OCI-LY1 (cell line): ENCODE measurements at regions not wholly inside any gene's neighbourhood (a gene's known extent, or its start where the extent isn't known, plus 50 kb on each side); places are given as distances from the start of the nearest gene placed in this dataset.

Experiments used
- EZH2 ChIP-seq: fragments of 200-600 bp; sonication (generic), shearing (Covaris generic); IDR thresholded peaks from 2 replicates; pipeline ENCODE4 v1.8.0; 2017; ENCODE audit warnings: borderline replicate concordance, mixed run types, mild to moderate bottlenecking, antibody characterized with exemption, low read length, moderate library complexity, mixed read lengths
- TF ChIP-seq, protein P1 (sequence below): fragments of 200-600 bp; sonication (generic), shearing (Covaris generic); IDR thresholded peaks from 2 replicates; pipeline ENCODE4 v1.5.1; 2017; ENCODE audit warnings: mild to moderate bottlenecking, antibody characterized with exemption, low read length, moderate library complexity, mixed read lengths

DNA sequence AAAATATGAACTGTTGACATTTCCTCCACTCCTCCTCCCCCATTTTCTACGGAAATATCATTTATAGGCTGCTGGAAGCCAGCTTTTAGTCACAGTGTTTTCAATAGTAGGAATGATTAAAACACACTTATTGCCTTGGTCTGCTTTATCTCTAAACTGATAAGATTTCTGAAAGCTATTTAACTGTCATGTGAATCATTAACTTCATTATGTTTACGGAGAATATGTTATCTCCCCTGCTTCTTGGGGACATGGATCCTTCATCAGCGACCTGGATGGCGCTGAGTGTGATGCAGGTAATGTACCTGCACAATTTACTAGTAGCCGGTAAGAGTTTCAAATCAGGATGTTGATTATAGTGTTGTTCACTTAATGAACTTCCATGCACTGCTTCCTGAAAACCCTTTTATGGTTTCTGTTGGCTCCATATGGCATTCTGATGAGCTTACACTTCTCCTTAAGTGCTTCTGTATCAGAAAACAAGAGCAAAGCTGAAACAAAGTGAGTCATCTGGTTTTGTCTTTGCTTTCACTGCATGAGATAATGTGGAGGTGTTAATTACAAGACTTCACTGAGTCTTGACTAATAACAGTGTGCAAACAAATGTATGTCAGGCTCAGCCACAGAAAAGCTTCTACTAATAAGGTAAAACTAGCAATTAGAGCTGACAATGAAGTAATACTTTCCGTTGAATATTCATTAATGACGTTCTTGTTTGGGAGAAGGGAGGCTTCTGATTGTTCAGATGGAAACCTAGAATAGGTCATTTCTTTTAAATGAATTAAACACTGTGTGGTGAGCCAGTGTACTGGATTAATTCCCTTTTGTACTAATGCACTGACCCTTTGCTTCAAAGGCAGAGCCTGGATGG is 162.4 kb upstream of the ZNF608 start:
- TF ChIP-seq, protein P1, sequence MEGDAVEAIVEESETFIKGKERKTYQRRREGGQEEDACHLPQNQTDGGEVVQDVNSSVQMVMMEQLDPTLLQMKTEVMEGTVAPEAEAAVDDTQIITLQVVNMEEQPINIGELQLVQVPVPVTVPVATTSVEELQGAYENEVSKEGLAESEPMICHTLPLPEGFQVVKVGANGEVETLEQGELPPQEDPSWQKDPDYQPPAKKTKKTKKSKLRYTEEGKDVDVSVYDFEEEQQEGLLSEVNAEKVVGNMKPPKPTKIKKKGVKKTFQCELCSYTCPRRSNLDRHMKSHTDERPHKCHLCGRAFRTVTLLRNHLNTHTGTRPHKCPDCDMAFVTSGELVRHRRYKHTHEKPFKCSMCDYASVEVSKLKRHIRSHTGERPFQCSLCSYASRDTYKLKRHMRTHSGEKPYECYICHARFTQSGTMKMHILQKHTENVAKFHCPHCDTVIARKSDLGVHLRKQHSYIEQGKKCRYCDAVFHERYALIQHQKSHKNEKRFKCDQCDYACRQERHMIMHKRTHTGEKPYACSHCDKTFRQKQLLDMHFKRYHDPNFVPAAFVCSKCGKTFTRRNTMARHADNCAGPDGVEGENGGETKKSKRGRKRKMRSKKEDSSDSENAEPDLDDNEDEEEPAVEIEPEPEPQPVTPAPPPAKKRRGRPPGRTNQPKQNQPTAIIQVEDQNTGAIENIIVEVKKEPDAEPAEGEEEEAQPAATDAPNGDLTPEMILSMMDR: no peak
- no peak for TF ChIP-seq EZH2
